Lower lobe of right lung (tissue), 2 donors: ENCODE measurements at regions not wholly inside any gene's neighbourhood (a gene's known extent, or its start where the extent isn't known, plus 50 kb on each side); places are given as distances from the start of the nearest gene placed in this dataset.

Experiments used
- ATAC-seq, 2 donors: fragments of 200-7000 bp; cut with Tn5 transposase; one replicate each; pipeline ENCODE4 v1.9.1; 2020 to 2022; ENCODE audit warnings: mild to moderate bottlenecking in 2 of 2, moderate library complexity in 2 of 2
- DNase-seq: peaks from one replicate; pipeline ENCODE4 v3.0.0-alpha.2; 2020
- H3K27ac ChIP-seq: fragments of 200-600 bp; one replicate; pipeline ENCODE4 v1.8.0; 2022
- H3K27me3 ChIP-seq: fragments of 200-600 bp; one replicate; pipeline ENCODE4 v1.8.0; 2022; ENCODE audit warnings: low read depth
- H3K36me3 ChIP-seq: fragments of 200-600 bp; one replicate; pipeline ENCODE4 v1.8.0; 2022; ENCODE audit warnings: mild to moderate bottlenecking
- H3K4me1 ChIP-seq: fragments of 200-600 bp; one replicate; pipeline ENCODE4 v1.8.0; 2022
- H3K4me3 ChIP-seq: fragments of 200-600 bp; one replicate; pipeline ENCODE4 v1.8.0; 2022; ENCODE audit warnings: mild to moderate bottlenecking
- H3K9me3 ChIP-seq: fragments of 200-600 bp; one replicate; pipeline ENCODE4 v1.8.0; 2022
- intact Hi-C: fragments of 100-400 bp; cut with DNase I; formaldehyde crosslinking; loops from one replicate; pipeline ENCODE4 v1.11.0; 2022
- TF ChIP-seq, protein P1 (sequence below): fragments of 200-600 bp; IDR thresholded peaks from one replicate; pipeline ENCODE4 v1.8.0; 2022; ENCODE audit warnings: antibody characterized with exemption, mild to moderate bottlenecking
- donor health status: DM: no; HTN: yes; CAD: no; lungs with severe emphysema.

DNA sequence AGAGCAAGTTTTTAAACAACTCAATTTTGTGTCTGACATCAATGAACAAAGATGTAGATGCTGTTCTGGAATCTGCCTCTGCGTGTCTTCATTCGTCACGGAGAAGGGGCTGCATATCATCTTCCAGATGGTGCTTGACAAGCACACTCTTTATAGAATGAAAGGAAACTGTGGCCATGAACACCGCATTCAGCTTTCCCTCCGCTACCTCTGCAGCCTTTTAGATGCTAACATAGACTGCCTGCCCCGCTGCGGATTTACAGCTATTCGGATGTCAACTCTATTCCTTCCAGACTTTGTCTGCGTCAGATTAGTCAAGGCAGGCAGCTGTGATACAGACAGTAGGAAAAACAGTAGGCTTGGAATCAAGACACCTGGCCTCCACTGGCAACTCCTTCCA, 232.9 kb downstream of the TJP1 start:
- intact Hi-C loops = no loop called here
- H3K9me3 ChIP-seq = no peaks in the 10 kb centered on the region
- H3K4me1 ChIP-seq = no peaks in the 10 kb centered on the region
- H3K4me3 ChIP-seq = no peak overlapping the region
- ATAC-seq = no peak
- no peak for DNase-seq
- no peaks in the 10 kb centered on the region for H3K27me3 ChIP-seq
- no peak overlapping the region for H3K27ac ChIP-seq
- no peaks in the 10 kb centered on the region for H3K36me3 ChIP-seq
- TF ChIP-seq, protein P1, sequence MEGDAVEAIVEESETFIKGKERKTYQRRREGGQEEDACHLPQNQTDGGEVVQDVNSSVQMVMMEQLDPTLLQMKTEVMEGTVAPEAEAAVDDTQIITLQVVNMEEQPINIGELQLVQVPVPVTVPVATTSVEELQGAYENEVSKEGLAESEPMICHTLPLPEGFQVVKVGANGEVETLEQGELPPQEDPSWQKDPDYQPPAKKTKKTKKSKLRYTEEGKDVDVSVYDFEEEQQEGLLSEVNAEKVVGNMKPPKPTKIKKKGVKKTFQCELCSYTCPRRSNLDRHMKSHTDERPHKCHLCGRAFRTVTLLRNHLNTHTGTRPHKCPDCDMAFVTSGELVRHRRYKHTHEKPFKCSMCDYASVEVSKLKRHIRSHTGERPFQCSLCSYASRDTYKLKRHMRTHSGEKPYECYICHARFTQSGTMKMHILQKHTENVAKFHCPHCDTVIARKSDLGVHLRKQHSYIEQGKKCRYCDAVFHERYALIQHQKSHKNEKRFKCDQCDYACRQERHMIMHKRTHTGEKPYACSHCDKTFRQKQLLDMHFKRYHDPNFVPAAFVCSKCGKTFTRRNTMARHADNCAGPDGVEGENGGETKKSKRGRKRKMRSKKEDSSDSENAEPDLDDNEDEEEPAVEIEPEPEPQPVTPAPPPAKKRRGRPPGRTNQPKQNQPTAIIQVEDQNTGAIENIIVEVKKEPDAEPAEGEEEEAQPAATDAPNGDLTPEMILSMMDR = no peak

DNA sequence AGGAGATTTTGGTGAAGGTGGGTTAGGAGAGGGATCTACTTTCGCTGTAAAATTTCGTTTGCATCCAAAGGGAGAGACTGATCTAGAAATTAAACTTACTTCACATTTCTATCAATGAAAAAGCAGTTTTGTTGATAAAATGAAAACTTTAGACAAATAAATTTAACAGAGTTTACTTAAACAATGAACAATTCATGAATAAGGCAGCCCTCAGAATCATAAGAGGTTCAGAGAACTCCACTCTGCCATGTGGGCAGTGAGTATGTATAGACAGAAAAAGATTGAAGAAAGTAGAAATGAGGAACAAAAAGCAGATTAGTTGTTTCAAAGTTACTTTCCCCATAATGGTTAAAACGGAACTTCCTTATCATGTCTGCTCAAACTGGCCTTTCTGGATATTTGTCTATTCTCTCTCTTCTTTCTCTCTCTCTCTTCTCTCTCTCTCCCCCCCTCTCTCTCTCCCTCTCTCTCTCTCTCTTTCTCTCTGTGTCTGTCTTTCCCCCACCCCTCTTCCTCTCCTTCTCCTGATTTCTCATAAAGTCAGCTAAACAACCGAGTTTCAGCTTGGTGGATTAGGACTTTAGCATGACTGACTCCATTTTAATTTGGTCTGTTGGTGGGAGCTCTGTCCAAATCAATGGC, 248.9 kb downstream of the TJP1 start:
- Histone ChIP-seq H3K36me3 (no peaks in the 10 kb centered on the region), H3K27ac (no peak overlapping the region), H3K9me3 (no peaks in the 10 kb centered on the region), H3K4me1 (peaks cover 11% of the 10 kb centered on the region), H3K27me3 (peaks cover 41% of the 10 kb centered on the region), H3K4me3 (no peak overlapping the region)
- DNase-seq (no peak), ATAC-seq (no peak)
- intact Hi-C loops = no loop called here
- TF ChIP-seq, protein P1 = no peak

DNA sequence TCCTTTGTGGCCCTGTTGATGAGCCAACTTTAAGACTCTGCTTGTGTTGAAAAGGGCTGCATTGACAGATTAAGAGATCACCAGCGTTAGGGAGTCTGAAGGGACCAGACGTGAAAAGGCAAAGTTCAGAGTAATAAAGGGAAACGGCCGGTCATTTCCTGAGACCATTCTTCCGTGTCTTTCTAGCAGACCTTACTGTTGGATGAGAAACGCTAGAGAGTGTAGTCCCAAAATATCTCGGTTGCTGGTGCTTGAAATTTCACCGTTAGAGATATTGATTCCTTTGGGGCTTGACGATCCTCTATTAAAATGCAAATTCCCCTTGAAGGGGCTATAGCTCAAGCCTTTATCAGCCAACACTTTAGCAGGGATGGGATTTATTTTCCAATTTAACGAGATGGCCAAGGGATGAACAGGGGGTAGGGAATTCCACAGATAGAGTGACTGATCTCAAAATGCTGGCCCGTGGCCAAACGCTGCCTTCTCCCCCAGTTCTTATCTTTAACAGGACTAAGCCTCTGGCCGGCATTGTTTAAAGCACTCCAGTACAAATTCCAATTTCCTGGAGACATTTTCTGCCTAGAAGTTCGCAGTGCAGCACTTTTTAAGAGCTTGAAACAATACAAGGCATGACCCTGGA, 250.4 kb downstream of the TJP1 start:
- H3K4me1 ChIP-seq = peaks cover 11% of the 10 kb centered on the region
- TF ChIP-seq, protein P1 = no peak
- ATAC-seq (no peak), DNase-seq (no peak)
- H3K27me3 ChIP-seq = peaks cover 44% of the 10 kb centered on the region
- no peaks in the 10 kb centered on the region for H3K36me3 ChIP-seq
- H3K27ac ChIP-seq = no peak overlapping the region
- intact Hi-C loops = no loop called here
- no peak overlapping the region for H3K4me3 ChIP-seq
- no peaks in the 10 kb centered on the region for H3K9me3 ChIP-seq

DNA sequence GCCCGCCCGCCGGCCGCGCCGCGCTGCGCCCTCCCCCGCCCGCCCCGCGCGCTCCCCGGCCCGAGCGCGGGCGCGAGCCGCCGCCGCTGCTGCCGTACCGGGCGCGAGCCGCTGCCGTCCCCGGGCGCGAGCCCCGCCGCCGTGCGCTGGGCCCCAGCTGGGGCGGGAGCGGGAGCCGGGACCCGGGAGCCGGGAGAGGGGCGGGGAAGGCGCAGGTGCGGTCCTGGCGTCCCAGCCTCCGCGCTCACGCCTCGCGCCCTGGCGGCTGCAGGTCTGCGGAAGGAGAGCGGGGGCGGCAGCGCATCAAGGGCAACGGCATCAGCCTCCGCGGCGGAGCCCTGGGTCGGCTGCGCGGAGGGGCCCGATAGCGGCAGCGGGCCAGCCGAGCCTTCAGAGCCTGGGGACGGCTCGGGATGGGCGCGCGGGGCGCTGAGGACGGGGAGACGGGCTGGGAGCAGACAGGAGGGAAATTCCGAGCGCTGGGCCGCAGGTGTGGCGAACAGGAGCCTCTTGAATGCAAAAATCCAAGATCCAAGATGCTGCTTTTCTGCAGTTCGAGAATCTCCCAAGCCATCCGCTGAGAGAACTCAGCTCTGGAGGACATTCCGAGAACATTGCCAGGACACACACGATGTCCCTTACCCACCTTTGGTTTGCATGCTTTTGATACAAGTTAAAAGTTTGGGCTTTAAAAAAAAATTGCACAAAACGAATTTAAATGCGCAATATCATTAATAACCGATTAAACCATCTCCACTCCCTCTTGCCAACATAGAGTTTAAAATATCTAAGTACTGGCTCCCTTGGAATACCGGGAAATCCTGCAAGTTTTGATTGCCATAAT, 251.1 kb downstream of the TJP1 start:
- Histone ChIP-seq H3K36me3 (no peaks in the 10 kb centered on the region), H3K4me3 (peak overlapping the region; percentile 56), H3K9me3 (no peaks in the 10 kb centered on the region), H3K27ac (no peak overlapping the region), H3K27me3 (peaks cover 44% of the 10 kb centered on the region), H3K4me1 (peaks cover 11% of the 10 kb centered on the region)
- TF ChIP-seq, protein P1 = no peak
- DNase-seq (no peak), ATAC-seq (peak; percentile 23 to 70)
- intact Hi-C loops = no loop called here

DNA sequence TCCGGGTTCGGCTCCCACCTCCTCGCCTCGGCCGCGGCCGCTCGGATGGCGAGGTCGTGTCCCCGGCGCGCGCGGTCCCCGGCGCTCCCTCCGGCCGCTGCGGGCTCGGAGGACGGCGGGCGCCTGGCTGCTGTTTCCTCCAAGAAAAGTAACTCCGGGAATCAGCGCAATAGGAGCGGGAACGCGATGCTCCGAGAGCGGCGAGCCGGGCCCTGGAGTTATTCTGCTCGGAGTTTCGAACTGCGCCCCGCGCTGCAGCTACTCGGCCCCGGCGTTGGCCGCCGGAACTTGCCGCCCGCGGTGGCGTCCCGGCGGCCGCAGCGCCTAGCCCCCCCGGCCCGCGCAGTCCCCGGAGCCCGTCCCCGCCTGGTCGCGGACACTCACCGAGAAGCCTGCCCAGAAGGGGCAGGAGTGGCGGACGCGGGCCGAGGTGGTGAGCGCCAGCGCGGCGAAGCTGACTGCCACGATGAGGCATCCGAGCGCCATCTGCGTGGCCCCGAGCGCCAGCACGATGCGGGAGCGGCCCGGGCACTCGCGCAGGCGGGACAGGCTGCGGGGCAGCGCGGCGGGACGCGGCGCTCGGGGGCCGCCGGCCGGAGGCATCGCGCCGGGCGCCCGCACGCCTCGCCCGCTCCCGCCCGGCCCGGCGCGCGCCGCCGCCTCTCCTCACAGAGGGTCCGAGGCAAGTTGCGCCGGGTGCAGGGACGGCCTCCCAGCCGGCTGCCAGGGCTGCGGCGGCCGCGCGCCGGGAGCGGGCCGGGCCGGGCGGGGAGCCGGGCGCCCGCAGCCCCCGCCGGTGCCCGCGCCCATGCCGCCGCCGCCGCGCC, 251.9 kb downstream of the TJP1 start:
- H3K9me3 ChIP-seq = no peaks in the 10 kb centered on the region
- H3K4me1 ChIP-seq = peaks cover 11% of the 10 kb centered on the region
- no peak for DNase-seq
- TF ChIP-seq, protein P1 = no peak
- peak; percentile 34 to 38 for ATAC-seq
- no peaks in the 10 kb centered on the region for H3K36me3 ChIP-seq
- no peak overlapping the region for H3K27ac ChIP-seq
- peaks cover 44% of the 10 kb centered on the region for H3K27me3 ChIP-seq
- peak overlapping the region; percentile 54 for H3K4me3 ChIP-seq
- intact Hi-C loops = no loop called here
